Nephron (organoid): ENCODE measurements at regions not wholly inside any gene's neighbourhood (a gene's known extent, or its start where the extent isn't known, plus 50 kb on each side); places are given as distances from the start of the nearest gene placed in this dataset.
"Not testable (repeated sequence)": the region's sequence is repeated elsewhere in the genome, so short reads cannot be mapped to it uniquely, and the experiment has no call there.

Experiments used
- H3K27ac Mint-ChIP-seq, 3 experiments: 2 replicates each; pipeline ENCODE4 v1.8.0; 2020; ENCODE audit warnings: mixed read lengths in 3 of 3, mild to moderate bottlenecking in 2 of 3, moderate library complexity in 1 of 3
- H3K27me3 Mint-ChIP-seq: 2 replicates; pipeline ENCODE4 v1.8.0; 2021; ENCODE audit warnings: low read depth, mild to moderate bottlenecking, moderate library complexity, mixed read lengths
- H3K36me3 Mint-ChIP-seq: 2 replicates; pipeline ENCODE4 v1.8.0; 2020; ENCODE audit warnings: low read depth, mixed read lengths
- H3K4me1 Mint-ChIP-seq: 2 replicates; pipeline ENCODE4 v1.8.0; 2020; ENCODE audit warnings: mixed read lengths
- H3K4me3 Mint-ChIP-seq, 3 experiments: 2 replicates each; pipeline ENCODE4 v1.8.0; 2020; ENCODE audit warnings: mild to moderate bottlenecking in 3 of 3, mixed read lengths in 3 of 3, moderate library complexity in 2 of 3
- H3K9me3 Mint-ChIP-seq: 2 replicates; pipeline ENCODE4 v1.8.0; 2020; ENCODE audit warnings: mixed read lengths
- TF ChIP-seq, protein P1 (sequence below), 3 experiments: fragments of 200-600 bp; sonication (generic); IDR thresholded peaks; one replicate each; pipeline ENCODE4 v1.5.0; 2021; ENCODE audit warnings: antibody characterized with exemption in 3 of 3; ENCODE audit not compliant: unreplicated experiment in 3 of 3

GRCh38 chr3:135393898-135394525 lies 571.5 kb upstream of the PPP2R3A start:
- Mint-ChIP-seq H3K4me1 (peaks cover 9% of the 10 kb centered on the region), H3K4me3 (no peak overlapping the region), H3K36me3 (peaks cover 2% of the 10 kb centered on the region), H3K9me3 (peaks cover 30% of the 10 kb centered on the region), H3K27ac (peak overlapping the region in 2 of 3 experiments; percentile 15 to 19), H3K27me3 (no peaks in the 10 kb centered on the region)
- TF ChIP-seq, protein P1, sequence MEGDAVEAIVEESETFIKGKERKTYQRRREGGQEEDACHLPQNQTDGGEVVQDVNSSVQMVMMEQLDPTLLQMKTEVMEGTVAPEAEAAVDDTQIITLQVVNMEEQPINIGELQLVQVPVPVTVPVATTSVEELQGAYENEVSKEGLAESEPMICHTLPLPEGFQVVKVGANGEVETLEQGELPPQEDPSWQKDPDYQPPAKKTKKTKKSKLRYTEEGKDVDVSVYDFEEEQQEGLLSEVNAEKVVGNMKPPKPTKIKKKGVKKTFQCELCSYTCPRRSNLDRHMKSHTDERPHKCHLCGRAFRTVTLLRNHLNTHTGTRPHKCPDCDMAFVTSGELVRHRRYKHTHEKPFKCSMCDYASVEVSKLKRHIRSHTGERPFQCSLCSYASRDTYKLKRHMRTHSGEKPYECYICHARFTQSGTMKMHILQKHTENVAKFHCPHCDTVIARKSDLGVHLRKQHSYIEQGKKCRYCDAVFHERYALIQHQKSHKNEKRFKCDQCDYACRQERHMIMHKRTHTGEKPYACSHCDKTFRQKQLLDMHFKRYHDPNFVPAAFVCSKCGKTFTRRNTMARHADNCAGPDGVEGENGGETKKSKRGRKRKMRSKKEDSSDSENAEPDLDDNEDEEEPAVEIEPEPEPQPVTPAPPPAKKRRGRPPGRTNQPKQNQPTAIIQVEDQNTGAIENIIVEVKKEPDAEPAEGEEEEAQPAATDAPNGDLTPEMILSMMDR (IDR thresholded peaks at IDR 0.05; ENCODE audit: unreplicated experiment in 3 of 3), result no peak

GRCh38 chr3:135412475-135412874 lies 553.1 kb upstream of the PPP2R3A start:
- no peaks in the 10 kb centered on the region for H3K9me3 Mint-ChIP-seq
- no peak overlapping the region for H3K4me3 Mint-ChIP-seq
- TF ChIP-seq, protein P1 (IDR thresholded peaks at IDR 0.05; ENCODE audit: unreplicated experiment in 3 of 3), result no peak
- no peak overlapping the region for H3K27ac Mint-ChIP-seq
- H3K36me3 Mint-ChIP-seq, result no peaks in the 10 kb centered on the region
- no peaks in the 10 kb centered on the region for H3K4me1 Mint-ChIP-seq
- H3K27me3 Mint-ChIP-seq, result no peaks in the 10 kb centered on the region

DNA sequence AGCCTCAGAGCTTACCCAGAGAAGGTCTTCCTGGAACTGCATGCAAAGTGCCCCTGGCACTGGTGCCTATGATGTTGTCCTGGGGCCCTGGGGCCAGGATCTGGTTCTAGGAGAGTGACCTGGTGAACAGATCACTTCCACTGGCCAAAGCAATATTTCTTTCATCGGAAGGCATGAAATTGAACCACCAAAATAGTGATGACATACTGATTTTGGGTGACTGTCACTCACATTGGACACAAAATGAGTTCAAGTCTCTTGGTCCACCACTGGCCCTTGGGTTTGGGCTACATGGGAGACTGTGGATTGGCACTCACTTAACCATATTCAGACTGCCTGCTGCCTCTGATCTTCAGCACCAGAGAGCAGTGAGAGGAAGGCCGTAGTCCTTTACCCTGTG lies 549.3 kb upstream of the PPP2R3A start:
- TF ChIP-seq, protein P1 (IDR thresholded peaks at IDR 0.05; ENCODE audit: unreplicated experiment in 3 of 3), result no peak
- Mint-ChIP-seq H3K36me3 (no peaks in the 10 kb centered on the region), H3K4me3 (no peak overlapping the region), H3K27me3 (no peaks in the 10 kb centered on the region), H3K27ac (no peak overlapping the region), H3K9me3 (no peaks in the 10 kb centered on the region), H3K4me1 (no peaks in the 10 kb centered on the region)

DNA sequence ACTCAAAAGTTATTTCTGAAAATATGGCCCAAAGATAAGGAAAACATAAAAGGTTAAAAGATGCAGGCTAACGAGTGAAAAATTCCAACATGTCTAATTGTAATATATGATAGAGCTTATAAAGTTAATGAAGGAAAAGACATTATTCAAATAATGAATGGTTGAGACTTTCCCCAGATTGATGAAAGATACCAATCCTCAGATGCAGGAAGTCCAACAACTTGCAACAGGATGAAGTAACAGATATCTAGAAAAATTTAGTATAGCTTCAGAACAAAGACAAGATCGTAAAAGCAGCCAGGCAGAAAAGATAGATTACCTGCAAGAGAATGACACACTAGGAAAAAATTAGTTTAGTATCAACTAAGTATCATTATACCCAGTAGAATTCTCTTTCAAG lies 546.4 kb upstream of the PPP2R3A start:
- Mint-ChIP-seq H3K4me3 (no peak overlapping the region), H3K27me3 (no peaks in the 10 kb centered on the region), H3K4me1 (no peaks in the 10 kb centered on the region), H3K9me3 (no peaks in the 10 kb centered on the region), H3K27ac (no peak overlapping the region), H3K36me3 (no peaks in the 10 kb centered on the region)
- TF ChIP-seq, protein P1 (IDR thresholded peaks at IDR 0.05; ENCODE audit: unreplicated experiment in 3 of 3), result no peak

DNA sequence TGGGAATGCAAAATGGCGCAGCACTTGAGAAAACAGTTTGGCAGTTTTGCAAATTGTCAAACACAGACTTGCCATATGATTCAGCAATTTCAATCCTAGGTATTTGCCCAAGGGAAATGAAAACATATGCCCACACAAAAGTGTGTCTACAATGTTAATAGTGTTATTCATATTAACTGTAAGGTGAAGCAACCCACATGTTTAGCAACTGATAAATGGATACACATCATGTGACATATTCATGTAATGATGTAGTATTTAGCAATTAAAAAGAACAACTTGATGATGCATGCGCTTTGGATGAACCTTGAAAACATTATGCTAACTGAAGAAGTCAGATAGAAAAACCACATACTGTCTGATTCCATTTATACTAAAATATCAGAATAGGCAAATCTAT lies 539.0 kb upstream of the PPP2R3A start:
- Mint-ChIP-seq H3K4me3 (no peak overlapping the region), H3K9me3 (peaks cover 4% of the 10 kb centered on the region), H3K27me3 (no peaks in the 10 kb centered on the region), H3K27ac (no peak overlapping the region), H3K36me3 (peaks cover 3% of the 10 kb centered on the region), H3K4me1 (no peaks in the 10 kb centered on the region)
- TF ChIP-seq, protein P1 (IDR thresholded peaks at IDR 0.05; ENCODE audit: unreplicated experiment in 3 of 3), result no peak

GRCh38 chr3:135432402-135432801 lies 533.1 kb upstream of the PPP2R3A start:
- Mint-ChIP-seq H3K4me3 (no peak overlapping the region), H3K4me1 (no peaks in the 10 kb centered on the region), H3K27me3 (no peaks in the 10 kb centered on the region), H3K9me3 (peaks cover 6% of the 10 kb centered on the region), H3K27ac (no peak overlapping the region), H3K36me3 (peaks cover 3% of the 10 kb centered on the region)
- TF ChIP-seq, protein P1 (IDR thresholded peaks at IDR 0.05; ENCODE audit: unreplicated experiment in 3 of 3), result no peak

DNA sequence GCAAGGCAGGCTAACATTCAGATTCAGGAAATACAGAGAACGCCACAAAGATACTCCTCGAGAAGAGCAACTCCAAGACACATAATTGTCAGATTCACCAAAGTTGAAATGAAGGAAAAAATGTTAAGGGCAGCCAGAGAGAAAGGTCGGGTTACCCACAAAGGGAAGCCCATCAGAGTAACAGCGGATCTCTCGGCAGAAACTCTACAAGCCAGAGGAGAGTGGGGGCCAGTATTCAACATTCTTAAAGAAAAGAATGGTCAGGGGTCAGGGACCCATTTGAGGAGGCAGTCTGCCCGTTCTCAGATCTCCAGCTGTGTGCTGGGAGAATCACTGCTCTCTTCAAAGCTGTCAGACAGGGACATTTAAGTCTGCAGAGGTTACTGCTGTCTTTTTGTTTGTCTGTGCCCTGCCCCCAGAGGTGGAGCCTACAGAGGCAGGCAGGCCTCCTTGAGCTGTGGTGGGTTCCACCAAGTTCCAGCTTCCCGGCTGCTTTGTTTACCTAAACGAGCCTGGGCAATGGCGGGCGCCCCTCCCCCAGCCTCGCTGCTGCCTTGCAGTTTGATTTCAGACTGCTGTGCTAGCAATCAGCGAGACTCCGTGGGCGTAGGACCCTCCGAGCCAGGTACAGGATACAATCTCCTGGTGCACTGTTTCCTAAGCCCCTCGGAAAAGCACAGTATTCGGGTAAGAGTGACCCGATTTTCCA lies 526.5 kb upstream of the PPP2R3A start:
- H3K27me3 Mint-ChIP-seq, H3K36me3 Mint-ChIP-seq, H3K9me3 Mint-ChIP-seq, H3K4me1 Mint-ChIP-seq: not testable (repeated sequence)
- Mint-ChIP-seq H3K4me3 (peak overlapping the region; percentile 76 to 88 (median 86)), H3K27ac (peak overlapping the region in 1 of 3 experiments; percentile 37)

DNA sequence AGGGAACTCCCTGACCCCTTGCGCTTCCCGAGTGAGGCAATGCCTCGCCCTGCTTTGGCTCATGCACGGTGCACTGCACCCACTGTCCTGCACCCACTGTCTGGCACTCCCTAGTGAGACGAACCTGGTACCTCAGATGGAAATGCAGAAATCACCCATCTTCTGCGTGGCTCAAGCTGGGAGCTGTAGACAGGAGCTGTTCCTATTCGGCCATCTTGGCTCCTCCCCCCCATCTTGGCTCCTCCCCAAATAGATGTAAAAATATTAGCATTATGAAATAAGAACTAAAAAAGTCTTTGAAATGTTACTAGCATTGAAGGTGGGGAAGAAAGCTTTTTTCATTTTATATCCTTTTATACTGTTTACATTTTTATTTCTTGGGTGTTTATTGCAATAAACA lies 525.9 kb upstream of the PPP2R3A start:
- not testable (repeated sequence) for H3K4me1 Mint-ChIP-seq, H3K27me3 Mint-ChIP-seq, H3K9me3 Mint-ChIP-seq, H3K36me3 Mint-ChIP-seq
- peak overlapping the region in 1 of 3 experiments; percentile 37 for H3K27ac Mint-ChIP-seq
- H3K4me3 Mint-ChIP-seq, result peak overlapping the region; percentile 76 to 88 (median 86)
